Hippocampal formation (tissue), 2 donors: ENCODE measurements at regions not wholly inside any gene's neighbourhood (a gene's known extent, or its start where the extent isn't known, plus 50 kb on each side); places are given as distances from the start of the nearest gene placed in this dataset.
"Not testable (repeated sequence)": the region's sequence is repeated elsewhere in the genome, so short reads cannot be mapped to it uniquely, and the experiment has no call there.

Experiments used
- DNase-seq, 2 donors: peaks; one replicate each; lab custom pipeline; 2025; lab: John Stamatoyannopoulos, UW

DNA sequence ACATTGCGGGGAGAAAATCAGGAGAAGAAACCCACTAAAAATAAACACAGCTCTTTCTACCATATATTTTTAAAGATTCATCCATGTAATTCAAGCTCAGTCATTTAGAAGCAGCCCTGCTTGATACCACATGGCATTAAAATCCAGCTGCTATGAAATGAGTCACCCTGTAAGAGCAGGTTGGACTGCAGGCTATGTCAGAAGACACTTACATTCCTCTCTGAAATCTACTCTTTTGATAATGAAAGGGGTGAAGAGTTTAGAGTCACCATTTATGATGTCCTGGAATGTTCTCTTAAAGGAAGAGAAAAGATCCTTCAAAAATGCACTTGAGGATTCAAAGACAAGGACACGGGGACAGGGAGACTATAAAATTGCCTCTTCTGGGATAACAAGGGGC is 100.6 kb upstream of the APCDD1 start:
- DNase-seq = no peak

DNA sequence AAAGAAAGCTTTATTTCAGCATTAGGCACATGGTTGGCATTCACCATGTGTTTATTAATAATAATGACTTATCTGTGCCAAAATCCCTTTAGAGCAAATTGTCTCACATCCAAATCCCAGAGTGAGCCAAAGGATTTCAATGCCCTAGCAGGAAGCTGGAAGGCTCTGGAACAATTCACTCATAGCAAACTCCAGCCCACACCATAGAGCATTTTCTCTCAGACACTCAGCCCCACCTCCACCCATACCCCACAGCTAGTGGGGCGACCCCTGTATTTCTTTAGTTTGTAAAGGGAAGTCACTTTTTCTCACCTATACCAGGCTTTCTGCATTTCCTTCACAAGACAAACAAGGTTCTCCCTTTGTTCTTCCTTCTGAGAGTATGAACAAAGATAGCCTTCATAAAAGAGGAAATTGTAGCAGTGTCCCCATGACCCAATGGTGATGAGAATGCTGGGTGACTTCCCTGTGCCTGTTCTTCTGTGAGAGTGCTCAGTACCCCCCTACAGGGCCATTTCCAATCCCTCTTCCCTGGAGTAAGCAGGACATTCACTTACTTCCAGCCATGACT is 100.1 kb upstream of the APCDD1 start:
- peak; percentile 54 to 76 for DNase-seq

GRCh38 chr18:10354890-10355289 is 99.5 kb upstream of the APCDD1 start:
- DNase-seq = no peak

DNA sequence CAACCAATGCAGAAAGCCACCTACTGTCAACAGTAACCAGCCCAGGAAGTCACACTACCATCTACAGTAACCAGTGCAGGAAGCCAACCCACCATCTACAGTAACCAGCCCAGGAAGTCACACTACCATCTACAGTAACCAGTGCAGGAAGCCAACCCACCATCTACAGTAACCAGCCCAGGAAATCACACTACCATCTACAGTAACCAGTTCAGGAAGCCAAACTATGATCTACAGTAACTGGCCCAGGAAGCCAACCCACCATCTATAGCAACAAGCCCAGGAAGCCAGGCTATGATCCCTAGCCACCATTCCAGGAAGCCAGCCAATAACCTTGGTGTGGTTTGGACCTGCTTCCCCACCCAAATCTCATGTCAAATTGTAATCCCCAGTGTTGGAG is 97.4 kb upstream of the APCDD1 start:
- DNase-seq = not testable (repeated sequence)

GRCh38 chr18:10361660-10362059 is 92.8 kb upstream of the APCDD1 start:
- DNase-seq = no peak

GRCh38 chr18:10365021-10365500 is 89.4 kb upstream of the APCDD1 start:
- no peak for DNase-seq

GRCh38 chr18:10365901-10366300 is 88.5 kb upstream of the APCDD1 start:
- DNase-seq = no peak

DNA sequence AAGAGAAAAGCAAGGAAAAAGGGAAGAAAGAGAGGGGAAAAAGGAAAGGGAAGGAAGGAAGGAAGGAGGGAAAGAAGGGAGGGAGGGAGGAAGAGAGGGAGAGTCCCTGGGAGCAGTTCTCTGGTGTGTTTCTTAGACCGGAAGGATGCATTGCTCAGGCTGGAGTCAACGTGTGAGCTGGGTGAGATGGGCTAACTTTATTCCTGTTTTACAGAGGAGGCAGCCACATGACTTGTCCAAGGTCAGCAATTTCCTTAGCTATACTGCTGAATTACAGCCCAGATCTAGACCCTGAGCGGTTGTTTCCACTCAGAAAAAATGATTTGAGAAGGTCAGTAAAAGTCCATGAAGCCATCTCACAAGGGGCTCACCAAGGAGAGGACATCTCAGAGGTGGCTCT is 86.6 kb upstream of the APCDD1 start:
- DNase-seq = no peak

- DNase-seq = no peak
Measured at GRCh38 chr18:10368456-10369453, 85.7 kb upstream of the APCDD1 start.

GRCh38 chr18:10370716-10371115 is 83.7 kb upstream of the APCDD1 start:
- DNase-seq = no peak

DNA sequence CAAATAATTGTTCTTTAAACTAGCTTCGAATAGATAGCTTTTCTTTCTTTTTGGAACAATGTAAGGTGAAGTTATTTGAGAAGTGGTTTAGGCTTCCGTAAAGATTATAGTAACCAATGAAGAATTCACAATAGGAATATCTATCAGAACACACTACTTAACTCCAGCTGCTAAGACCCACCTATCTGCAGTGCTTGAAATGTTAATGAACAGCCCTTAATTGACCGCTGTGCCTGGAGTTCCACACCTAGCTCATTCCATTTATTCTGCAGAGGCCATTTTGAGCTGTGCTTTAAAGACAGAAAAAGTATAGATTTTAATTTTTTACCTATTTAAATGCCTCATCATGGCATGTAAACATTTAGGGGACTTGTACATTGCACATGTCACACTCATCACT is 83.3 kb upstream of the APCDD1 start:
- no peak for DNase-seq

GRCh38 chr18:10374195-10374594 is 80.2 kb upstream of the APCDD1 start:
- DNase-seq = no peak

- DNase-seq = no peak
Measured at GRCh38 chr18:10374636-10375293, 79.7 kb upstream of the APCDD1 start.

DNA sequence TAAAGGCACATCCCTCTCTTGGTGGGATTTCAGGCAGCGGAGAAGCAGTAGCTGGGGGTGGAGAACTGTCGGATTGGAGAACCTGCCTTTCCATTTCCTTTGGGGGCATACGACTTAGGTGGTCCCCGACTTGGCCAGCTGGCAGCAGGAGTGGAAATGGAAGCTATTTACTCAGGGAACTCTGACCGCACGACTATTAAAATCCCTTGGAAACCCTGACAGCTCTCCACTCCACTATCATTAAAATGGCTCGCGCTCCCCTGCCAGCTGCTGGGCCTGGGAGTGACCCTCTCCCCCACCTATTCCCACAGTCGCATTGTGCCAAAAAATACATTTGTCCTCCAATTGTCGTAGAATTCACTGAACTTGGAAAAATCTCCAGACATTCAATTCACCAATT is 77.7 kb upstream of the APCDD1 start:
- DNase-seq = no peak

- no peak for DNase-seq
Measured at GRCh38 chr18:10377956-10378355, 76.5 kb upstream of the APCDD1 start.

DNA sequence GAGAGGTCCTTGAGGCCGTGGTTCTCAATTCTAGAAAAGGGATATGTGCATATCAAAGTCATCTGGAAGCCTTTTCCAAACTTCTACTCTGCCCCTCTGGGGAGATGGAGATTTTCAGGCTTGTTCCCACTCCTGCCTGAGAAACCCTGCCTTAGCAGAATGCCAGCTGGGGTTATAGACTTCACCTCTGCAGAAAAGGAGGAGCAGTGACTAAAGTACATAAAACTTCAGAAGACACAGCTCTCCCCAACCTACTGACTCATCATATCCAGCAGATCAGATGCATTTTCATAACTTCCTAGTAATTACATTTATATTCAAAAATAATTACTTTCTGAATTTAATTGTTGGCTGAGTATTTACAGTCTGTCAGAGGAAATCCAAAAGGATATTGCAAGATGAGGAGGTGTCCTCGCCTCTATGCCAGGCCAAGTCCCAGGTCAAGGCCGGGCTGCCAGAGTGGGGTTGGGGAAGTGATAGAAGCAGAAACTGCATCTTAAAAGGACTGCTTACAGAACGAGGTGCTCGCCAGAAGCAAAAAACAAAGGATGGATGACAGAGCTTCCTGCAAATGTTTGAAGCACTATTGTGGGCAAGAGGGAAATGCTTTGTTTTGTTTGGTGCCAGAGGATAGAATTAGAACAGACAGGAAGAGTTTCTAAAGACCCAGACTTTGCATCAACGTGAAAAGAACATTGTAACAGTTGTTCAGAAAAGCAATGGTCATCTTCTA is 75.6 kb upstream of the APCDD1 start:
- peak in 1 of 2 donors; percentile 50 for DNase-seq

DNA sequence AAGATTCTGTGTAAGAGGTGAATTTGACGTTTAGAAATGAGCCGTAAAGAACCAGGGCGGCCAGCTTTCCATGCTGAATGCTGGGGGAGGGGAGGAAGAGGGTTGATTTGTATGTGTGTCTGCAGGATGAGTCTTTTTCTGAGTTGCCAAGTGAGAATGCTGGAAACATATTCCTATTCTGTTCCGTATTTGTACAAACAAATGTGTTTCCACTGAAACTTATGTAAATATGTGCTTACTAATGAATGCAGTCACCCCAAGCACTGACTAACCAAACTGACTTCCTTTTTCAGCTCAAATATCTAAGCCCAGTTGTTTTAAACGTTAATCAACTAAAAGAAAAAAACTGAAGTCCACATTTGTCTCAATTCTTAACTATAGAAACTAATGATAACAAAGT is 74.9 kb upstream of the APCDD1 start:
- no peak for DNase-seq

DNA sequence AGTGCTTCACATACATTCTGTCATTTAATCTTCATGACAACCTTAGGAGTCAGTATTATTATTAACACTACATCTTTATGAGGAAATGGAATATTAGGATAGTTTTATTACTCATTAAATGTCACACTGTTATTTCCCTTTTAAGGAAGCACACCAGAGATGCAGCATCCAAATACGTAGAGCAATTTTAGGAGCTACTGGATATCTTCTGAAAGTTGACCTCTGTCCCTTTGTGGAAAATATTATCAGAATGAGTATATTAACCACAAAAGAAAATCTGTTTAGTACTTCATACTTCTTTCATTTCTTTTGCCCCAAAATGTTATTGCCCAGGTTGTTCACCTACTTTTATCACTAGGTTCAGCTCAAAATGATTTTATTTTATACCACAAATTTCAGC is 72.9 kb upstream of the APCDD1 start:
- DNase-seq = no peak

- DNase-seq = no peak
Measured at GRCh38 chr18:10381951-10382350, 72.5 kb upstream of the APCDD1 start.

- DNase-seq = no peak
Measured at GRCh38 chr18:10386049-10386448, 68.4 kb upstream of the APCDD1 start.

GRCh38 chr18:10386956-10387355 is 67.5 kb upstream of the APCDD1 start:
- DNase-seq = no peak

DNA sequence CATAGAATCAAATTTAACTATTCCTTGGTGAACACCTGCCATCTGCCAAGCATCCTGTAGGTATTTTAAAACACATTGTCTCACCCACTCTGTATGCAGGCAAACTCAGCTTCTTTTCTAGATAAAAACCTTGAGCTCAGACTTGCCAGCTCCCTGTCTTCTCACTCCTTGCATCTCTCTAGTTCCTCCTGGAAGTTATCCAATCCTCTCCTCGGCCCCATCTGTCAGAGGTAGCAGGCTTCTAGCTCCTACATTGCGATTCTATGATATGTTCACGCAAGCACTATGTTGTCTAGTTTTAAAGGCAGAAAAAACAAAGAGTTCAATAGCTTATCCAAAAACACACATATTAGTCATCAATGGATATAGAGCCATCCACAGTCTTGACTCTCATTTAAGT is 67.0 kb upstream of the APCDD1 start:
- no peak for DNase-seq
